Tibial artery (tissue), 4 donors: ENCODE measurements at regions not wholly inside any gene's neighbourhood (a gene's known extent, or its start where the extent isn't known, plus 50 kb on each side); places are given as distances from the start of the nearest gene placed in this dataset.

ENCODE experiments used
- DNase-seq, 2 donors: peaks; one replicate each; pipeline ENCODE4 v3.0.0-alpha.2; 2019
- H3K27ac ChIP-seq, 2 donors: fragments of 200-600 bp; sonication (generic) in 1 of 2; 1 replicate in 1 of 2; 2 replicates in 1 of 2; pipeline ENCODE4 v1.5.1; 2018 to 2019; ENCODE audit warnings: mild to moderate bottlenecking in 1 of 2
- H3K27me3 ChIP-seq, 2 donors: fragments of 200-600 bp; sonication (generic) in 1 of 2; one replicate each; pipeline versions ENCODE4 v1.5.1 to v1.6.0; 2016 to 2019
- H3K36me3 ChIP-seq, 3 donors: fragments of 200-600 bp; sonication (generic) in 2 of 3; one replicate each; pipeline ENCODE4 v1.5.1; 2016 to 2019; ENCODE audit warnings: mild to moderate bottlenecking in 2 of 3
- H3K4me1 ChIP-seq, 4 donors: fragments of 200-600 bp; sonication (generic) in 2 of 4; 1 replicate in 3 of 4; 2 replicates in 1 of 4; pipeline ENCODE4 v1.5.1; 2016 to 2019
- H3K4me3 ChIP-seq, 2 donors: fragments of 200-600 bp; sonication (generic) in 1 of 2; 1 replicate in 1 of 2; 2 replicates in 1 of 2; pipeline ENCODE4 v1.5.1; 2018 to 2019; ENCODE audit warnings: mild to moderate bottlenecking in 2 of 2
- H3K9me3 ChIP-seq, 3 donors: fragments of 200-600 bp; sonication (generic) in 1 of 3; one replicate each; pipeline ENCODE4 v1.5.1; 2016 to 2019
- intact Hi-C: fragments of 100-400 bp; cut with DNase I; formaldehyde crosslinking; loops from one replicate; pipeline ENCODE4 v1.15.0; 2023; ENCODE audit warnings: low total_unique reads
- TF ChIP-seq, protein P1 (sequence below), 2 experiments: fragments of 200-600 bp in 1 of 2; fragments of 450-650 bp in 1 of 2; IDR thresholded peaks; one replicate each; pipeline ENCODE4 v1.5.1; 2017 to 2019; ENCODE audit warnings: antibody characterized with exemption in 2 of 2, mild to moderate bottlenecking in 1 of 2, moderate library complexity in 1 of 2

DNA sequence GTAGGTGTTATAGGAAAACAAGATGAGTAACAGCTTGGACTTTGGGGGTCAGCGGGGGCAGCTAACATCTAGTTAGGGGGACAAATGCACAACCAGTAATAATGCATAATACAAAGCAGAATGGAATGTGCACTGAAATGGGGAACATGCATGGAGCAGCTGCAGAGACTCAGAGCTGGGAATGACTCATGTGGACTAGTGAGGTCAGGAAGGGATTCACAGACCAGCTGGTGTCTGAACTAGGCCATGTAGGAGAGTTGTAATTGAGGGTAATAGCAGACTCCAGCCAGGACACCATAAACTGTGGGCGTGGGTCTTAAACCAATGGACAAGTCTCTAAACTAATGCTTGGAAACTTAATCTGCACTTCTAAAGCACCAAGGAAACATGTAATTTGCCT lies 176.8 kb upstream of the ASIC2 start:
- Histone ChIP-seq H3K4me3 (no peak overlapping the region), H3K9me3 (no peaks in the 10 kb centered on the region), H3K36me3 (no peaks in the 10 kb centered on the region), H3K27ac (no peak overlapping the region), H3K27me3 (no peaks in the 10 kb centered on the region), H3K4me1 (no peaks in the 10 kb centered on the region)
- TF ChIP-seq, protein P1, sequence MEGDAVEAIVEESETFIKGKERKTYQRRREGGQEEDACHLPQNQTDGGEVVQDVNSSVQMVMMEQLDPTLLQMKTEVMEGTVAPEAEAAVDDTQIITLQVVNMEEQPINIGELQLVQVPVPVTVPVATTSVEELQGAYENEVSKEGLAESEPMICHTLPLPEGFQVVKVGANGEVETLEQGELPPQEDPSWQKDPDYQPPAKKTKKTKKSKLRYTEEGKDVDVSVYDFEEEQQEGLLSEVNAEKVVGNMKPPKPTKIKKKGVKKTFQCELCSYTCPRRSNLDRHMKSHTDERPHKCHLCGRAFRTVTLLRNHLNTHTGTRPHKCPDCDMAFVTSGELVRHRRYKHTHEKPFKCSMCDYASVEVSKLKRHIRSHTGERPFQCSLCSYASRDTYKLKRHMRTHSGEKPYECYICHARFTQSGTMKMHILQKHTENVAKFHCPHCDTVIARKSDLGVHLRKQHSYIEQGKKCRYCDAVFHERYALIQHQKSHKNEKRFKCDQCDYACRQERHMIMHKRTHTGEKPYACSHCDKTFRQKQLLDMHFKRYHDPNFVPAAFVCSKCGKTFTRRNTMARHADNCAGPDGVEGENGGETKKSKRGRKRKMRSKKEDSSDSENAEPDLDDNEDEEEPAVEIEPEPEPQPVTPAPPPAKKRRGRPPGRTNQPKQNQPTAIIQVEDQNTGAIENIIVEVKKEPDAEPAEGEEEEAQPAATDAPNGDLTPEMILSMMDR (IDR thresholded peaks at IDR 0.05) = no peak
- DNase-seq = no peak
- intact Hi-C loops = no loop called here

DNA sequence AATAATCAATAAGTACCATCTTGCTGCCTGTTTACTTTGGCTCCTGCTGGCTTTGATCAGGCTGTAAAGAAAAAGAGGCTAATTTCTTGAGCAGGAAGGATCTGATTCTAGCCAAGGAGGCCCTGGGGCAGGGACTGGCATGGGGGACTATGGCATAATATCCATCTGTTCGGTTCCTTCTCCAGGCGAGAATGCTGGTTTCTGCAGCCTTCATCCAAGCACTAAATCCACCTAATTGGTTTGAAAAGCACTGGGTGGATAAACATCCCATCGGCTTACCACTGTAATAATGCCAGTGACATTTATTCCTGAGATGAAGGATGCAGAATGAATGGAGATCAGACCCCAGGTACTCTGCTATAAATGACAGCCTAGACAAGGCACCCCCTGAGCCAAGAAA lies 180.0 kb upstream of the ASIC2 start:
- no peaks in the 10 kb centered on the region for H3K9me3 ChIP-seq
- no peaks in the 10 kb centered on the region for H3K36me3 ChIP-seq
- TF ChIP-seq, protein P1 (IDR thresholded peaks at IDR 0.05) = no peak
- no peak overlapping the region for H3K27ac ChIP-seq
- H3K4me1 ChIP-seq = no peaks in the 10 kb centered on the region
- DNase-seq = no peak
- no peak overlapping the region for H3K4me3 ChIP-seq
- intact Hi-C loops = no loop called here
- no peaks in the 10 kb centered on the region for H3K27me3 ChIP-seq

DNA sequence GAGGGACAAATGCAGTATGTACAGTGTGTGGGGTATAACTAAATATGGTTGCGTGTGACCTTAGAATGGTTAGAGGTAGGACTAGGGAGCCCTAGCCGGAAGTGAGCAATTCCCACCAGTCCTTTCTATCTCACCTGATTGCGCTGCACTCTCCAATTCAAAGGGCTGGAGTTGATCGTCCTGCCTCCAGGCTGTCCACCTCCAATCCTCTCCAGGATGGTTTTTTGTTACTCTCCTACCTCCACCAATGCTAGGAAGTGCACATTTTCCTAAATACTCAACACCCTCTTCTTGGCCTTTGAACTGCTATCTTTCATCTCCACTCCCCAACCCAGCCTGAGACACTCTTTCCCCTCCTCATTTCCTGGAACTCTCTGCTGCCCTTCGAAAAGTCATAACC lies 181.7 kb upstream of the ASIC2 start:
- Histone ChIP-seq H3K27me3 (no peaks in the 10 kb centered on the region), H3K27ac (no peak overlapping the region), H3K4me1 (no peaks in the 10 kb centered on the region), H3K36me3 (no peaks in the 10 kb centered on the region), H3K9me3 (no peaks in the 10 kb centered on the region), H3K4me3 (no peak overlapping the region)
- no peak for DNase-seq
- TF ChIP-seq, protein P1 (IDR thresholded peaks at IDR 0.05) = no peak
- intact Hi-C loops = no loop called here

DNA sequence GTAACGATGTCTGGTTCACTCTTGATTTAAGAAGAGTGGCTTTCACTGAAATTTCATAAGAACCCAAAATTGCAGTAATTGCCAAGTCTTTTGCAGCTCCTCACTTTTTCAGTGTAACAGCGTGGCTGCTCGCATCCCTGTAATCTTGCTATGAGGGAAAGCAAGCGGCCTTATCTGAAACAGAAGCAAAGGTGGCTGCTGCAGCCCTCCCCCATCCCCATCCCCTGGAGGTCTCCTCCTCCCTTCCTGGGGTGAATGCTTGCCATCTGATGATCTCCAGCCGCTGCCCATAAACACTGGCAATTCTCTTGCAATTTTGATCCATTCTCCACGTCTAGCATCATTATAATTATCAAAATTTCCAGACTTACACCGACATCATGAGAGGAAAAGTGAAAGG lies 182.5 kb upstream of the ASIC2 start:
- Histone ChIP-seq H3K4me1 (no peaks in the 10 kb centered on the region), H3K27ac (no peak overlapping the region), H3K36me3 (no peaks in the 10 kb centered on the region), H3K4me3 (no peak overlapping the region), H3K9me3 (no peaks in the 10 kb centered on the region), H3K27me3 (peaks cover 0 to under 1% of the 10 kb centered on the region in 2 donors)
- TF ChIP-seq, protein P1 (IDR thresholded peaks at IDR 0.05) = no peak
- intact Hi-C loops = no loop called here
- DNase-seq = no peak

DNA sequence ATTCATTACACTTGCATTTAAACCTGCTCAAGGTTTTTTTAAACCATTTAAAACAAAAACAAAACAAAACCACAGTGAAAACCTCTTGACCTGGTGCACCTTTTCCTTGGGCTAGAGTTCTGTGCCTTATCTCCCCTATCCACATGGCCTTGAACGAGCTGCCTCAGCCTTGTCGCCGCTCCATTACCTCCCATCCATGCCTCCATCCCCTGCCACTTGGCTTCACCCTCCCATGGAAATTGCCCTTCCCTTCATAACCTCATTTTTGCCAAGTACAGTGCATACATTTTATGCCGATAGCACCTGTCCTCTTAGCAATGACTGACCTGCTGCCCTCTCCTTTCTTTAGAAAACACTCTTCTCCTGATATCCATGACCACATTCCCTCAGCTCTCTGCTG lies 188.6 kb upstream of the ASIC2 start:
- Histone ChIP-seq H3K36me3 (no peaks in the 10 kb centered on the region), H3K4me3 (no peak overlapping the region), H3K27me3 (peaks cover 0 to 5% of the 10 kb centered on the region in 2 donors), H3K4me1 (no peaks in the 10 kb centered on the region), H3K27ac (no peak overlapping the region), H3K9me3 (no peaks in the 10 kb centered on the region)
- intact Hi-C loops = no loop called here
- no peak for DNase-seq
- TF ChIP-seq, protein P1 (IDR thresholded peaks at IDR 0.05) = no peak

DNA sequence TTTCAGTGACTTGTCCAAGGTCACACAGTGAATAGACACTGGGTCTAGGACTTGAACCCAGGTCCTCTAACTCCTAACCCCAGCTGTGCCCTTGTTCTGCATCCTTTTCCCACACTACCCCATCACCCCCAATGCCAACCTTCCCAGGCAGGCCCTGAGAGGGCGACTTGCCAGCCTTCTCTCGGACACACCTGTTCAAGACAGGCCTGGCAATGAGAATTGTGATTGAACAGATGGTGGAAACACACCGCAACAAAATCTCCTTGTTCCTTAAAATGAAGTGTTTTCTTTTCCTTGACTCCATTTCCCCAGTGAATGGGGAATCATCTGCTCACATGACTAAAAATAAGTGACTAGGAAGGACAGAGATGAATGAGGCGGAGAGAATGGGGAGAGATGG lies 189.5 kb upstream of the ASIC2 start:
- H3K4me3 ChIP-seq = no peak overlapping the region
- H3K27ac ChIP-seq = no peak overlapping the region
- intact Hi-C loops = no loop called here
- no peaks in the 10 kb centered on the region for H3K36me3 ChIP-seq
- H3K27me3 ChIP-seq = peaks cover 0 to 5% of the 10 kb centered on the region in 2 donors
- H3K9me3 ChIP-seq = no peaks in the 10 kb centered on the region
- TF ChIP-seq, protein P1 (IDR thresholded peaks at IDR 0.05) = no peak
- DNase-seq = no peak
- no peaks in the 10 kb centered on the region for H3K4me1 ChIP-seq
